ENCODE measurements at regions not wholly inside any gene's neighbourhood (a gene's known extent, or its start where the extent isn't known, plus 50 kb on each side); places are given as distances from the start of the nearest gene placed in this dataset.

GRCh38 chr14:85316701-85317410 lies 213.1 kb upstream of the FLRT2 start:
- no peak for TF ChIP-seq CTCF (IDR thresholded peaks at IDR 0.05; ENCODE audit: insufficient read depth, missing control alignments)
- FAIRE-seq (no peak), DNase-seq (ENCODE audit: insufficient read length, low spot score) (no peak)

GRCh38 chr14:85317491-85318021 lies 212.4 kb upstream of the FLRT2 start:
- no peak for TF ChIP-seq CTCF (IDR thresholded peaks at IDR 0.05; ENCODE audit: insufficient read depth, missing control alignments)
- FAIRE-seq (no peak), DNase-seq (ENCODE audit: insufficient read length, low spot score) (no peak)

GRCh38 chr14:85319101-85319500 lies 210.8 kb upstream of the FLRT2 start:
- TF ChIP-seq CTCF (IDR thresholded peaks at IDR 0.05; ENCODE audit: insufficient read depth, missing control alignments), result no peak
- DNase-seq (ENCODE audit: insufficient read length, low spot score) (no peak), FAIRE-seq (peak; percentile 55)

- no peak for TF ChIP-seq CTCF (IDR thresholded peaks at IDR 0.05; ENCODE audit: insufficient read depth, missing control alignments)
- FAIRE-seq (peak; percentile 78), DNase-seq (ENCODE audit: insufficient read length, low spot score) (no peak)
Measured at GRCh38 chr14:85319998-85320630, 209.8 kb upstream of the FLRT2 start.

- peak; percentile 82 for FAIRE-seq
- DNase-seq (ENCODE audit: insufficient read length, low spot score), result no peak
- no peak for TF ChIP-seq CTCF (IDR thresholded peaks at IDR 0.05; ENCODE audit: insufficient read depth, missing control alignments)
Measured at GRCh38 chr14:85325134-85326017, 204.6 kb upstream of the FLRT2 start.

- FAIRE-seq (no peak), DNase-seq (ENCODE audit: insufficient read length, low spot score) (no peak)
- TF ChIP-seq CTCF (IDR thresholded peaks at IDR 0.05; ENCODE audit: insufficient read depth, missing control alignments), result no peak
Measured at GRCh38 chr14:85332401-85332800, 197.5 kb upstream of the FLRT2 start.
